SK-N-SH treated with all-trans-retinoic acid at 6 μM for 48 hours (cell line): ENCODE measurements at regions not wholly inside any gene's neighbourhood (a gene's known extent, or its start where the extent isn't known, plus 50 kb on each side); places are given as distances from the start of the nearest gene placed in this dataset.
"Not testable (repeated sequence)": the region's sequence is repeated elsewhere in the genome, so short reads cannot be mapped to it uniquely, and the experiment has no call there.

Experiments used
- ATAC-seq: fragments of 200-7000 bp; cut with Tn5 transposase; 3 replicates; pipeline ENCODE4 v1.9.1; 2020; ENCODE audit warnings: mild to moderate bottlenecking, moderate library complexity
- ARNTL ChIP-seq: fragments of 450-650 bp; formaldehyde crosslinking; IDR thresholded peaks from 2 replicates; pipeline ENCODE4 v1.5.0; 2020; ENCODE audit warnings: low read depth, mild to moderate bottlenecking, moderate library complexity, borderline replicate concordance
- BACH2 ChIP-seq: fragments of 250-450 bp; sonication (Bioruptor Pico); IDR thresholded peaks from 2 replicates; pipeline ENCODE4 v1.9.0; 2021; ENCODE audit warnings: mild to moderate bottlenecking, borderline replicate concordance
- CREB5 ChIP-seq: fragments of 250-450 bp; sonication (Bioruptor Pico); IDR thresholded peaks from 2 replicates; pipeline ENCODE4 v1.5.1; 2020; ENCODE audit warnings: low read depth, mild to moderate bottlenecking, moderate library complexity
- CSDC2 ChIP-seq: fragments of 250-450 bp; sonication (Bioruptor Pico); IDR thresholded peaks from 2 replicates; pipeline ENCODE4 v1.5.0; 2020; ENCODE audit warnings: mild to moderate bottlenecking, moderate library complexity
- CSRNP3 ChIP-seq: fragments of 250-450 bp; sonication (Bioruptor Pico); IDR thresholded peaks from 2 replicates; pipeline ENCODE4 v1.5.1; 2021; ENCODE audit warnings: mild to moderate bottlenecking, moderate library complexity
- GLIS3 ChIP-seq: fragments of 250-450 bp; sonication (Bioruptor Pico); IDR thresholded peaks from 2 replicates; pipeline ENCODE4 v1.5.0; 2020; ENCODE audit warnings: mild to moderate bottlenecking, moderate library complexity
- OSR1 ChIP-seq: fragments of 250-450 bp; sonication (Bioruptor Pico); IDR thresholded peaks from 2 replicates; pipeline ENCODE4 v1.8.0; 2022; ENCODE audit warnings: moderate library complexity, mild to moderate bottlenecking, inconsistent platforms
- PATZ1 ChIP-seq: fragments of 250-450 bp; sonication (Bioruptor Pico); IDR thresholded peaks from 2 replicates; pipeline ENCODE4 v1.8.0; 2020; ENCODE audit warnings: mild to moderate bottlenecking, moderate library complexity, borderline replicate concordance
- POU6F1 ChIP-seq: fragments of 250-450 bp; sonication (Bioruptor Pico); IDR thresholded peaks from 2 replicates; pipeline ENCODE4 v1.8.0; 2021; ENCODE audit warnings: low read depth, mild to moderate bottlenecking, moderate library complexity, borderline replicate concordance
- PPARA ChIP-seq: fragments of 250-450 bp; sonication (Bioruptor Pico); IDR thresholded peaks from 2 replicates; pipeline ENCODE4 v1.5.0; 2020; ENCODE audit warnings: mild to moderate bottlenecking, borderline replicate concordance
- RARB ChIP-seq: fragments of 250-450 bp; sonication (Bioruptor Pico); IDR thresholded peaks from 2 replicates; pipeline ENCODE4 v1.8.0; 2021; ENCODE audit warnings: mild to moderate bottlenecking, moderate library complexity
- SNAI2 ChIP-seq: fragments of 250-450 bp; sonication (Bioruptor Pico); IDR thresholded peaks from 2 replicates; pipeline ENCODE4 v1.5.0; 2020; ENCODE audit warnings: mild to moderate bottlenecking, moderate library complexity
- TCF4 ChIP-seq: fragments of 250-450 bp; sonication (Bioruptor Pico); IDR thresholded peaks from 2 replicates; pipeline ENCODE4 v1.8.0; 2021; ENCODE audit warnings: mild to moderate bottlenecking, moderate library complexity, borderline replicate concordance
- TSHZ2 ChIP-seq: fragments of 250-450 bp; sonication (Bioruptor Pico); IDR thresholded peaks from 2 replicates; pipeline ENCODE4 v1.5.0; 2020; ENCODE audit warnings: mild to moderate bottlenecking, moderate library complexity
- ZFP3 ChIP-seq: fragments of 250-450 bp; sonication (Bioruptor Pico); IDR thresholded peaks from 2 replicates; pipeline ENCODE4 v1.5.0; 2020; ENCODE audit warnings: mild to moderate bottlenecking, moderate library complexity
- ZFP30 ChIP-seq: fragments of 450-650 bp; formaldehyde crosslinking; IDR thresholded peaks from 2 replicates; pipeline ENCODE4 v1.5.0; 2022; ENCODE audit warnings: mild to moderate bottlenecking, moderate library complexity
- ZNF565 ChIP-seq: fragments of 450-650 bp; formaldehyde crosslinking; conservative IDR thresholded peaks from 2 replicates; pipeline ENCODE4 v1.5.0; 2020; ENCODE audit warnings: low read depth, mild to moderate bottlenecking, moderate library complexity
- ZNF70 ChIP-seq: fragments of 450-650 bp; formaldehyde crosslinking; IDR thresholded peaks from 2 replicates; pipeline ENCODE4 v1.5.0; 2020; ENCODE audit warnings: mild to moderate bottlenecking, moderate library complexity

- TF ChIP-seq PATZ1 (CRISPR knock-in tag) = no peak
- TF ChIP-seq ZFP3 = no peak
Measured at GRCh38 chr9:100811643-100812042, 216.9 kb upstream of the PLPPR1 start (continued).

GRCh38 chr9:100813871-100814270, 214.7 kb upstream of the PLPPR1 start:
- TF ChIP-seq ZNF565 (CRISPR knock-in tag) (no peak), CSRNP3 (CRISPR knock-in tag) (no peak), TSHZ2 (CRISPR knock-in tag) (no peak), CSDC2 (no peak)
- ATAC-seq = no peak

- ATAC-seq = no peak
- no peak for TF ChIP-seq CSDC2
- no peak for TF ChIP-seq SNAI2 (CRISPR knock-in tag)
- TF ChIP-seq RARB (CRISPR knock-in tag) = no peak
- TF ChIP-seq OSR1 = no peak
- TF ChIP-seq TSHZ2 (CRISPR knock-in tag) = no peak
- no peak for TF ChIP-seq TCF4 (CRISPR knock-in tag)
- no peak for TF ChIP-seq GLIS3 (CRISPR knock-in tag)
- no peak for TF ChIP-seq CSRNP3 (CRISPR knock-in tag)
- TF ChIP-seq PPARA (CRISPR knock-in tag) = no peak
- TF ChIP-seq ZFP30 (CRISPR knock-in tag) = no peak
Measured at GRCh38 chr9:100819980-100820379, 208.5 kb upstream of the PLPPR1 start.

GRCh38 chr9:100833035-100833434, 195.5 kb upstream of the PLPPR1 start:
- not testable (repeated sequence) for ATAC-seq

GRCh38 chr9:100838857-100839256, 189.7 kb upstream of the PLPPR1 start:
- no peak for ATAC-seq
- no peak for TF ChIP-seq ARNTL (CRISPR knock-in tag)
- no peak for TF ChIP-seq SNAI2 (CRISPR knock-in tag)
- no peak for TF ChIP-seq CREB5
- TF ChIP-seq ZNF70 (CRISPR knock-in tag) = no peak
- TF ChIP-seq PPARA (CRISPR knock-in tag) = no peak
- TF ChIP-seq ZFP30 (CRISPR knock-in tag) = no peak
- TF ChIP-seq POU6F1 (CRISPR knock-in tag) = no peak
- no peak for TF ChIP-seq TCF4 (CRISPR knock-in tag)
- TF ChIP-seq OSR1 = no peak
- TF ChIP-seq ZNF565 (CRISPR knock-in tag) = no peak
- no peak for TF ChIP-seq BACH2 (CRISPR knock-in tag)
